Activated CD8-positive, alpha-beta T cell treated with anti-CD3 and anti-CD28 coated beads for 36 hours (primary cell): ENCODE measurements at regions not wholly inside any gene's neighbourhood (a gene's known extent, or its start where the extent isn't known, plus 50 kb on each side); places are given as distances from the start of the nearest gene placed in this dataset.

ENCODE experiments used
- ATAC-seq: fragments of 200-7000 bp; cut with Tn5 transposase; one replicate; pipeline ENCODE4 v1.10.0; 2021; ENCODE audit warnings: mild to moderate bottlenecking, moderate library complexity
- CTCF ChIA-PET: fragments of 350-600 bp; sonication (Branson Sonifier 250); formaldehyde crosslinking; loops from one replicate; lab custom pipeline; 2021; ENCODE audit warnings: antibody characterized with exemption; lab: Charles Lee
- POLR2A ChIA-PET: fragments of 350-600 bp; sonication (Branson Sonifier 250); formaldehyde crosslinking; loops from one replicate; lab custom pipeline; 2021; ENCODE audit warnings: antibody characterized with exemption; lab: Charles Lee
- DNase-seq: peaks from one replicate; pipeline ENCODE4 v3.0.0-alpha.2; 2020
- H3K27ac Mint-ChIP-seq: one replicate; pipeline ENCODE4 v1.8.0; 2021; ENCODE audit warnings: mild to moderate bottlenecking, mixed read lengths
- H3K27me3 Mint-ChIP-seq: one replicate; pipeline ENCODE4 v1.8.0; 2021; ENCODE audit warnings: mixed read lengths
- H3K36me3 Mint-ChIP-seq: one replicate; pipeline ENCODE4 v1.8.0; 2021; ENCODE audit warnings: low read depth, mixed read lengths
- H3K4me1 Mint-ChIP-seq: one replicate; pipeline ENCODE4 v1.8.0; 2021; ENCODE audit warnings: low read depth, mixed read lengths
- H3K4me3 Mint-ChIP-seq: one replicate; pipeline ENCODE4 v1.8.0; 2021; ENCODE audit warnings: mild to moderate bottlenecking, moderate library complexity, mixed read lengths
- H3K9me3 Mint-ChIP-seq: one replicate; pipeline ENCODE4 v1.8.0; 2021; ENCODE audit warnings: mixed read lengths
- intact Hi-C: fragments of 100-400 bp; cut with micrococcal nuclease; formaldehyde crosslinking; loops from one replicate; pipeline ENCODE4 v1.10.0; 2022
- TF ChIP-seq, protein P1 (sequence below): fragments of 200-600 bp; IDR thresholded peaks from one replicate; pipeline ENCODE4 v1.8.0; 2022; ENCODE audit warnings: antibody characterized with exemption, mild to moderate bottlenecking

DNA sequence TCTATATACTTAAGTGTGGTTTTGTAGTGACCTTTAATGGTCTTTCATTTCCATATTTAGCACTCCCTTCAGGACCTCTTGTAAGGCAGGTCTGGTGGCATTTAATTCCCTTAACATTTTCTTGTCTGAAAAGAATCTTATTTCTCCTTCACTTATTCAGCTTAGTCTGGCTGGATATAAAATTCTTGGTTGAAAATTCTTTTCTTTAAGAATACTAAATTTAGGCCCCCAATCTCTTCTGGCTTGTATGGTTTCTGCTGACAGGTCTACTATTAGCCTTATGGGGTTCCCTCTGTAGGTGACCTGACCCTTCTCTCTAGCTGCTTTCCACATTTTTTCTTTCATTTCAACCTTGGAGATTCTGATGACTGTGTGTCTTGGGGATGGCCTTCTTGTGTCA, 236.9 kb downstream of the THBS2 start:
- TF ChIP-seq, protein P1, sequence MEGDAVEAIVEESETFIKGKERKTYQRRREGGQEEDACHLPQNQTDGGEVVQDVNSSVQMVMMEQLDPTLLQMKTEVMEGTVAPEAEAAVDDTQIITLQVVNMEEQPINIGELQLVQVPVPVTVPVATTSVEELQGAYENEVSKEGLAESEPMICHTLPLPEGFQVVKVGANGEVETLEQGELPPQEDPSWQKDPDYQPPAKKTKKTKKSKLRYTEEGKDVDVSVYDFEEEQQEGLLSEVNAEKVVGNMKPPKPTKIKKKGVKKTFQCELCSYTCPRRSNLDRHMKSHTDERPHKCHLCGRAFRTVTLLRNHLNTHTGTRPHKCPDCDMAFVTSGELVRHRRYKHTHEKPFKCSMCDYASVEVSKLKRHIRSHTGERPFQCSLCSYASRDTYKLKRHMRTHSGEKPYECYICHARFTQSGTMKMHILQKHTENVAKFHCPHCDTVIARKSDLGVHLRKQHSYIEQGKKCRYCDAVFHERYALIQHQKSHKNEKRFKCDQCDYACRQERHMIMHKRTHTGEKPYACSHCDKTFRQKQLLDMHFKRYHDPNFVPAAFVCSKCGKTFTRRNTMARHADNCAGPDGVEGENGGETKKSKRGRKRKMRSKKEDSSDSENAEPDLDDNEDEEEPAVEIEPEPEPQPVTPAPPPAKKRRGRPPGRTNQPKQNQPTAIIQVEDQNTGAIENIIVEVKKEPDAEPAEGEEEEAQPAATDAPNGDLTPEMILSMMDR = no peak
- ATAC-seq = no peak
- no peak for DNase-seq
- Mint-ChIP-seq H3K27me3 (peaks cover 7% of the 10 kb centered on the region), H3K4me1 (no peaks in the 10 kb centered on the region), H3K4me3 (no peak overlapping the region), H3K36me3 (no peaks in the 10 kb centered on the region), H3K27ac (no peak overlapping the region), H3K9me3 (peaks cover 12% of the 10 kb centered on the region)
- intact Hi-C loops = no loop called here
- ChIA-PET CTCF (no interaction called here), POLR2A (no interaction called here)

DNA sequence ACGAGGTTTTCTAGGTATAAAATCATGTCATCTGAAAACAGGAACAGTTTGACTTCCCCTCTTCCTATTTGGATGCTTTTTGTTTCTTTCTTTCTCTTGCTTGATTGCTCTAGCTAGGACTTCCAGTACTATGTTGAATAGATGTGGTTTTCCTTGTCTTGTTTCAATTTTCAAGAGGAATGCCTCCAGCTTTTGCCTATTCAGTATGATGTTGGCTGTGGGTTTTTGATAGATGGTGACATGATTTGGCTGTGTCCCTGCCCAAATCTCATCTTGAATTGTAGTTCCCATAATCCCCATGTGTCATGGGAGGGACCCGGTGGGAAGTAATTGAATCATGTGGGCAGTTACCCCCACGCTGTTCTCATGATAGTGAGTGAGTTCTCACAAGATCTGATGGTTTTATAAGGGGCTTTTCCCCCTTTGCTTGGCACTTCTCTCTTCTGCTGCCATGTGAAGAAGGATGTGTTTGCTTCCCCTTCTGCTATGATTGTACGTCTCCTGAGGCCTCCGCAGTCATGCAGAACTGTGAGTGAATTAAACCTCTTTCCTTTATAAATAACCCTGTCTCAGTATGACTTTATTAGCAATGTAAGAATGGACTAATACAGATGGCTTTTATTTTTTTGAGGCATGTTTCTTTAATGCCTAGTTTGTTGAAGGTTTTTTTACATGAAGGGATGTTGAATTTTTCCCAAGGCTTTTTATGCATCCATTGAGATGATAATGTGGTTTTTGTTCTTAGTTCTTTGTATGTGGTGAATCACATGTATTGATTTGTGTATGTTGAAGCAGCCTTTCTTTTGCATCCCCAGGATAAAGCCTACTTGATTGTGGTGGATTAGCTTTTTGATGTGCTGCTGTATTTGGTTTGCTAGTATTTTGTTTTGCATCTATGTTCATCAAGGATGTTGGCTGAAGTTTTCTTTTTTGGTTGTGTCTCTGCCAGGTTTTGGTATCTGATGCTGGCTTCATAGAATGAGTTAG, 239.1 kb downstream of the THBS2 start:
- TF ChIP-seq, protein P1 = no peak
- no peak for DNase-seq
- POLR2A ChIA-PET = no interaction called here
- CTCF ChIA-PET = no interaction called here
- no peak overlapping the region for H3K27ac Mint-ChIP-seq
- peaks cover 12% of the 10 kb centered on the region for H3K9me3 Mint-ChIP-seq
- no peaks in the 10 kb centered on the region for H3K4me1 Mint-ChIP-seq
- no peak for ATAC-seq
- no peaks in the 10 kb centered on the region for H3K36me3 Mint-ChIP-seq
- intact Hi-C loops = no loop called here
- no peak overlapping the region for H3K4me3 Mint-ChIP-seq
- peaks cover 3% of the 10 kb centered on the region for H3K27me3 Mint-ChIP-seq

DNA sequence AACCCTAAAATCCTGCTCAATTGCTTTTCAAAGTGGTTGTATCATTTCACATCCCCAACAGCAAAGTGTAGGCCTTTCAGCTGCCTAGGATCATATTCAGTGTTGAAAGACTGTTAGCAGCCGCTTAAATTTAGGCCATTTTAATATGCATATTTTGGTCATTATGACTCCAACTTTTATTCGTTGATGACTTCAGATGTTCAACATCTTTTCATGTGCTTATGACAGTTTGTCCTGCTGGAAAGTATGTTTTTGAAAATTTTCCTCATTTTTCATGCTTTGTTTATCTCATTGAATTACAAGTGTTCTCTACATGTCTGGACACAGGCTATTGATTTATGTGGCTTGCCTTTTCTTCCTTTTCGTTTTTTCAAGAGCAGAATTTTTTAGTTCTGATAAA, 244.0 kb downstream of the THBS2 start:
- CTCF ChIA-PET = no interaction called here
- no peak for ATAC-seq
- peaks cover 2% of the 10 kb centered on the region for H3K9me3 Mint-ChIP-seq
- no peaks in the 10 kb centered on the region for H3K4me1 Mint-ChIP-seq
- TF ChIP-seq, protein P1 = no peak
- H3K27me3 Mint-ChIP-seq = peaks cover 1% of the 10 kb centered on the region
- intact Hi-C loops = no loop called here
- POLR2A ChIA-PET = interaction anchor here (0.6 kb wide), 1 partner anchor 13 kb away, joined by 3 read pairs; no protein-coding TSS in a partner anchor
- H3K27ac Mint-ChIP-seq = no peak overlapping the region
- no peak for DNase-seq
- no peak overlapping the region for H3K4me3 Mint-ChIP-seq
- H3K36me3 Mint-ChIP-seq = no peaks in the 10 kb centered on the region

DNA sequence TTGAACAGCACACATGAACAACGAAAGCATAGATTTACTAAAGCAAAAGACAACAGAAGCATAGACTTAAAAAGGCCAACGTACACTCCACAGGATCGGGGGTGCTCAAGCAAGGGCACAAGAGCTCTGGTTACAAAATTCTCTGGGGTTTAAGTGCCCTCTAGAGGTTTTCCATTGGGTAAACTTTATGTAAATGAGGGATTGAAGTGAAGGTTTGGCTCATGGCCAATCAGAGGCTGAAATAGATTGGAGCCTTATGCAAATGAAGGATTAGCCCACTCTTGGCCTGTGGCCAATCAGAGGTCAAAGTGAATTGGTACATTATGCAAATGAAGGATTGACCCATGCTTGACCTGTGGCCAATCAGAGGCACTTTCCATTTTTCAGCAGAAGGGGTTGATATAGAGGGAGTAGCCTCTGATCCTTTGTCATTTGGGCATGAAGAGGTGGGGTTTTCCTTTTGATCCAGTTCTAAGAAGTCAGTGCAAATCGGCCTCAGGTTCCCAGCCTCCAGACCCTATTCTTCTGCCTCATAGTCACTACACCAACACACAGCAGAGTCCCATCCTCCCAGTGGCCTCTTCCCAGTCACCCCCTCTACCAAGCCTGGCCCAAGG, 244.9 kb downstream of the THBS2 start:
- TF ChIP-seq, protein P1 = no peak
- Mint-ChIP-seq H3K27me3 (no peaks in the 10 kb centered on the region), H3K4me3 (no peak overlapping the region), H3K9me3 (peaks cover 2% of the 10 kb centered on the region), H3K27ac (no peak overlapping the region), H3K36me3 (no peaks in the 10 kb centered on the region), H3K4me1 (no peaks in the 10 kb centered on the region)
- CTCF ChIA-PET = no interaction called here
- no peak for ATAC-seq
- POLR2A ChIA-PET = interaction anchor here (0.6 kb wide), 1 partner anchor 12 kb away, joined by 3 read pairs; no protein-coding TSS in a partner anchor
- DNase-seq = no peak
- intact Hi-C loops = no loop called here

DNA sequence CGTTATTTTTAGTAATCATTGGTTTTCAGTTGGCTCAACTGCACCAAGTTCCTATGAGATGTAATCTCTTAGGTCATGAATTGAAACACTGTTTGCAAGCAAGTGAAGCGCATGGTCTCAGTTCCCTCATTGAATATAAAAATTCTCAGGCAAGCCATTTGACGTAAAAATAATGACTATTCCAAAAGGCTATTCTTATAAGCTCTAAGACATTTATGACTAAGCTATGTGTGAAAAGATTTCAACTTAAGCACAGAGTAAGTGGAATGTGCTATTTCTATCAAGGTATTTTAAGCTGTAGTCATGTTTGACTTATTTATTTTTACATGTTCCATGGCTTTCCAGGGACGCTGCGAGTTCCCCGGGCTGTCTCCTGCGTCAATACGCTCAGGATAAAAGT, 248.5 kb downstream of the THBS2 start:
- H3K36me3 Mint-ChIP-seq = no peaks in the 10 kb centered on the region
- TF ChIP-seq, protein P1 = no peak
- no peaks in the 10 kb centered on the region for H3K9me3 Mint-ChIP-seq
- intact Hi-C loops = no loop called here
- no peak for ATAC-seq
- DNase-seq = no peak
- H3K4me1 Mint-ChIP-seq = no peaks in the 10 kb centered on the region
- H3K27ac Mint-ChIP-seq = no peak overlapping the region
- H3K4me3 Mint-ChIP-seq = no peak overlapping the region
- no peaks in the 10 kb centered on the region for H3K27me3 Mint-ChIP-seq
- CTCF ChIA-PET = no interaction called here
- POLR2A ChIA-PET = no interaction called here
